Right atrium auricular region (tissue), 2 donors: ENCODE measurements at regions not wholly inside any gene's neighbourhood (a gene's known extent, or its start where the extent isn't known, plus 50 kb on each side); places are given as distances from the start of the nearest gene placed in this dataset.

Source experiments
- DNase-seq: peaks from one replicate; pipeline ENCODE4 v3.0.0-alpha.2; 2019; ENCODE audit warnings: low spot score
- H3K27ac ChIP-seq, 2 donors: fragments of 200-600 bp; sonication (generic); 1 replicate in 1 of 2; 2 replicates in 1 of 2; pipeline ENCODE4 v1.5.1; 2016 to 2019
- H3K27me3 ChIP-seq, 2 donors: fragments of 200-600 bp; sonication (generic); one replicate each; pipeline versions ENCODE4 v1.5.1 to v1.6.0; 2017 to 2019
- H3K36me3 ChIP-seq: fragments of 200-600 bp; sonication (generic); one replicate; pipeline ENCODE4 v1.5.1; 2016
- H3K4me1 ChIP-seq, 2 donors: fragments of 200-600 bp; sonication (generic); one replicate each; pipeline versions ENCODE4 v1.5.1 to v1.6.0; 2017 to 2019
- H3K4me3 ChIP-seq, 2 donors: fragments of 200-600 bp; sonication (generic); 1 replicate in 1 of 2; 2 replicates in 1 of 2; pipeline ENCODE4 v1.5.1; 2017 to 2019; ENCODE audit warnings: mild to moderate bottlenecking in 1 of 2, moderate library complexity in 1 of 2
- H3K9me3 ChIP-seq, 2 donors: fragments of 200-600 bp; sonication (generic); one replicate each; pipeline ENCODE4 v1.5.1; 2019
- CTCF ChIP-seq, 2 donors: fragments of 200-600 bp; sonication (generic); IDR thresholded peaks; one replicate each; pipeline ENCODE4 v1.5.1; 2019; ENCODE audit warnings: antibody characterized with exemption in 2 of 2

- no peaks in the 10 kb centered on the region for H3K27me3 ChIP-seq
- TF ChIP-seq CTCF (IDR thresholded peaks at IDR 0.05): no peak
- no peak for DNase-seq
- H3K27ac ChIP-seq: no peak overlapping the region
- H3K9me3 ChIP-seq: no peaks in the 10 kb centered on the region
- no peak overlapping the region for H3K4me3 ChIP-seq
- H3K36me3 ChIP-seq: no peaks in the 10 kb centered on the region
- H3K4me1 ChIP-seq: no peaks in the 10 kb centered on the region
These were observed 93.6 kb downstream of the OSR1 start for GRCh38 chr2:19264852-19265251.

GRCh38 chr2:19262150-19262549 is 96.3 kb downstream of the OSR1 start:
- Histone ChIP-seq H3K36me3 (no peaks in the 10 kb centered on the region), H3K9me3 (peaks cover 0 to 3% of the 10 kb centered on the region in 2 donors), H3K27me3 (no peaks in the 10 kb centered on the region), H3K4me3 (no peak overlapping the region), H3K27ac (no peak overlapping the region), H3K4me1 (no peaks in the 10 kb centered on the region)
- TF ChIP-seq CTCF (IDR thresholded peaks at IDR 0.05): no peak
- DNase-seq: no peak

- no peak for DNase-seq
- Histone ChIP-seq H3K4me1 (peaks cover 0 to 5% of the 10 kb centered on the region in 2 donors), H3K27me3 (no peaks in the 10 kb centered on the region), H3K4me3 (no peak overlapping the region), H3K36me3 (no peaks in the 10 kb centered on the region), H3K27ac (no peak overlapping the region), H3K9me3 (peaks cover 0 to 3% of the 10 kb centered on the region in 2 donors)
- TF ChIP-seq CTCF (IDR thresholded peaks at IDR 0.05): no peak
These were observed 97.4 kb downstream of the OSR1 start for GRCh38 chr2:19261061-19261460.

- no peaks in the 10 kb centered on the region for H3K27me3 ChIP-seq
- no peak for DNase-seq
- H3K4me1 ChIP-seq: peaks cover 0 to 7% of the 10 kb centered on the region in 2 donors
- no peaks in the 10 kb centered on the region for H3K36me3 ChIP-seq
- no peak overlapping the region for H3K4me3 ChIP-seq
- no peak for TF ChIP-seq CTCF (IDR thresholded peaks at IDR 0.05)
- no peak overlapping the region for H3K27ac ChIP-seq
- H3K9me3 ChIP-seq: peaks cover 0 to 3% of the 10 kb centered on the region in 2 donors
These were observed 102.3 kb downstream of the OSR1 start for GRCh38 chr2:19256121-19256601.

- Histone ChIP-seq H3K27me3 (no peaks in the 10 kb centered on the region), H3K36me3 (no peaks in the 10 kb centered on the region), H3K4me3 (no peak overlapping the region), H3K9me3 (peaks cover 0 to 3% of the 10 kb centered on the region in 2 donors), H3K4me1 (peaks cover 0 to 7% of the 10 kb centered on the region in 2 donors), H3K27ac (no peak overlapping the region)
- no peak for TF ChIP-seq CTCF (IDR thresholded peaks at IDR 0.05)
- DNase-seq: no peak
These were observed 102.9 kb downstream of the OSR1 start for GRCh38 chr2:19255481-19255880.

DNA sequence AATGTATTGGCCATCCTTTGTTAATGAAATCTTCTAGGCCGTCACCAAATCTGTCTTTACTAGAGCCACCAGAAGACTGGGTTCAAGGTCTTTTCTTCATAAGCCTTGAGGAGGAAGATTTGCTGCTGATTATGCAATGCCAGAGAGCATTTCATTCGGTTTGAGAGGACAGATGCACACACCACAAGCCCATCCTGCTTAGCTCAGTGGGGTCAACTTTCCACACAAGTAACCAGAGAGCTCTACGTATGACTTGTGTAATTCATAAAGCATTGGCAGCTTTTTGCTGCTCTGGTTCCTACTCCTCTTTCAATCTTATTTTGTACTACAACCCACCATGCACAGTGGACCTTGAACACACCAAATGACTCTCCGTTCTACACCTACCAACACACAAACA is 106.9 kb downstream of the OSR1 start:
- Histone ChIP-seq H3K9me3 (no peaks in the 10 kb centered on the region), H3K36me3 (no peaks in the 10 kb centered on the region), H3K27me3 (no peaks in the 10 kb centered on the region), H3K27ac (no peak overlapping the region), H3K4me3 (no peak overlapping the region), H3K4me1 (peaks cover 0 to 6% of the 10 kb centered on the region in 2 donors)
- no peak for TF ChIP-seq CTCF (IDR thresholded peaks at IDR 0.05)
- DNase-seq: no peak
